ENCODE measurements at regions not wholly inside any gene's neighbourhood (a gene's known extent, or its start where the extent isn't known, plus 50 kb on each side); places are given as distances from the start of the nearest gene placed in this dataset.

DNA sequence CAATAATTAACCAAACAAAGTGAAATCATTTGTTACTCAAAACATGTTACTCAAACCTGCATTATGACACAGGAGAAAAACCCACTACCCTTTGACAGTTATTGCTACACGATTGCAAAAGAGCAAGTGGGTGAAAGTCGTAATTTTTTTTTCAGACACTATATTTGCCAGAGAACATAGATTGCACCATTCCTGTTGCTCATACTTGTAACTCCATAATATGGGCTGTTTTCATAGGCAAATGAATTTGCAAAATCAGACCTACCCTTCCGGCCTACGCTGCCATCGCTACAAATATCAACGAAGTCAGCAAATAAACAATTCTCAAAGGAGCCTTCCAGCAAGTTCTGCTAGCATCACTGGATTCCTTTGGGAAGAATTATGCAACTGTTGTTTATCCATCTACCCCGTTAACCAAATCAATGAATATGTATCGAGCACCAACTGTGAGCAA lies 396.5 kb downstream of the IRS2 start:
- POLR2A ChIA-PET (ENCODE audit: unreplicated experiment) = no interaction called here
- Histone ChIP-seq H3K27me3 (ENCODE audit: low read length) (no peaks in the 10 kb centered on the region), H3K9ac (ENCODE audit: low read length) (no peak overlapping the region), H4K20me1 (ENCODE audit: low read length) (no peaks in the 10 kb centered on the region), H3K27ac (ENCODE audit: low read length) (no peak overlapping the region), H3K36me3 (ENCODE audit: low read depth, low read length) (no peaks in the 10 kb centered on the region), H3K9me3 (ENCODE audit: low read length) (no peaks in the 10 kb centered on the region), H3K79me2 (ENCODE audit: low read length) (no peaks in the 10 kb centered on the region), H3K4me3 (ENCODE audit: low read length) (no peak overlapping the region), H3K9me2 (replicated peaks; ENCODE audit: low read length) (no peaks in the 10 kb centered on the region), H3K4me2 (ENCODE audit: low read length) (no peak overlapping the region), H2AFZ (ENCODE audit: low read length) (no peak overlapping the region), H3F3A (ENCODE audit: low read length, unreplicated experiment) (no peaks in the 10 kb centered on the region), H3K4me1 (ENCODE audit: insufficient read depth, low read length) (no peaks in the 10 kb centered on the region)
- CTCF ChIA-PET = no interaction called here
- intact Hi-C loops (cut with micrococcal nuclease) = no loop called here
- TF ChIP-seq, protein P1, sequence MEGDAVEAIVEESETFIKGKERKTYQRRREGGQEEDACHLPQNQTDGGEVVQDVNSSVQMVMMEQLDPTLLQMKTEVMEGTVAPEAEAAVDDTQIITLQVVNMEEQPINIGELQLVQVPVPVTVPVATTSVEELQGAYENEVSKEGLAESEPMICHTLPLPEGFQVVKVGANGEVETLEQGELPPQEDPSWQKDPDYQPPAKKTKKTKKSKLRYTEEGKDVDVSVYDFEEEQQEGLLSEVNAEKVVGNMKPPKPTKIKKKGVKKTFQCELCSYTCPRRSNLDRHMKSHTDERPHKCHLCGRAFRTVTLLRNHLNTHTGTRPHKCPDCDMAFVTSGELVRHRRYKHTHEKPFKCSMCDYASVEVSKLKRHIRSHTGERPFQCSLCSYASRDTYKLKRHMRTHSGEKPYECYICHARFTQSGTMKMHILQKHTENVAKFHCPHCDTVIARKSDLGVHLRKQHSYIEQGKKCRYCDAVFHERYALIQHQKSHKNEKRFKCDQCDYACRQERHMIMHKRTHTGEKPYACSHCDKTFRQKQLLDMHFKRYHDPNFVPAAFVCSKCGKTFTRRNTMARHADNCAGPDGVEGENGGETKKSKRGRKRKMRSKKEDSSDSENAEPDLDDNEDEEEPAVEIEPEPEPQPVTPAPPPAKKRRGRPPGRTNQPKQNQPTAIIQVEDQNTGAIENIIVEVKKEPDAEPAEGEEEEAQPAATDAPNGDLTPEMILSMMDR (conservative IDR thresholded peaks at IDR 0.05; ENCODE audit: low read depth, low read length) = no peak
- TF ChIP-seq EZH2phosphoT487 (IDR thresholded peaks at IDR 0.05; ENCODE audit: borderline replicate concordance, low read length) (no peak), EZH2 (IDR thresholded peaks at IDR 0.05; ENCODE audit: low read length, unreplicated experiment) (no peak)
- DNase-seq (no peak), ATAC-seq (no peak)
- BruUV-seq (replicated peaks) = no TSS peak

GRCh38 chr13:109389456-109389855 lies 396.9 kb downstream of the IRS2 start:
- DNase-seq (no peak), ATAC-seq (no peak)
- no peaks in the 10 kb centered on the region for H3K36me3 ChIP-seq (ENCODE audit: low read depth, low read length)
- H3K4me2 ChIP-seq (ENCODE audit: low read length) = no peak overlapping the region
- H3K79me2 ChIP-seq (ENCODE audit: low read length) = no peaks in the 10 kb centered on the region
- intact Hi-C loops (cut with micrococcal nuclease) = no loop called here
- no peak overlapping the region for H3K4me3 ChIP-seq (ENCODE audit: low read length)
- no peaks in the 10 kb centered on the region for H3K27me3 ChIP-seq (ENCODE audit: low read length)
- no peaks in the 10 kb centered on the region for H3K4me1 ChIP-seq (ENCODE audit: insufficient read depth, low read length)
- ChIA-PET POLR2A (ENCODE audit: unreplicated experiment) (no interaction called here), CTCF (no interaction called here)
- H3K9ac ChIP-seq (ENCODE audit: low read length) = no peak overlapping the region
- no peak for TF ChIP-seq EZH2phosphoT487 (IDR thresholded peaks at IDR 0.05; ENCODE audit: borderline replicate concordance, low read length)
- TF ChIP-seq, protein P1 (conservative IDR thresholded peaks at IDR 0.05; ENCODE audit: low read depth, low read length) = no peak
- no peak for TF ChIP-seq EZH2 (IDR thresholded peaks at IDR 0.05; ENCODE audit: low read length, unreplicated experiment)
- H3K27ac ChIP-seq (ENCODE audit: low read length) = no peak overlapping the region
- no peak overlapping the region for H2AFZ ChIP-seq (ENCODE audit: low read length)
- H3F3A ChIP-seq (ENCODE audit: low read length, unreplicated experiment) = no peaks in the 10 kb centered on the region
- H4K20me1 ChIP-seq (ENCODE audit: low read length) = no peaks in the 10 kb centered on the region
- no TSS peak for BruUV-seq (replicated peaks)
- H3K9me3 ChIP-seq (ENCODE audit: low read length) = no peaks in the 10 kb centered on the region
- H3K9me2 ChIP-seq (replicated peaks; ENCODE audit: low read length) = no peaks in the 10 kb centered on the region

- Histone ChIP-seq H3K27ac (ENCODE audit: low read length) (no peak overlapping the region), H4K20me1 (ENCODE audit: low read length) (no peaks in the 10 kb centered on the region), H3K79me2 (ENCODE audit: low read length) (no peaks in the 10 kb centered on the region), H3K4me3 (ENCODE audit: low read length) (no peak overlapping the region), H3K4me2 (ENCODE audit: low read length) (no peak overlapping the region), H3K36me3 (ENCODE audit: low read depth, low read length) (no peaks in the 10 kb centered on the region), H3F3A (ENCODE audit: low read length, unreplicated experiment) (no peaks in the 10 kb centered on the region), H3K9me3 (ENCODE audit: low read length) (no peaks in the 10 kb centered on the region), H3K9ac (ENCODE audit: low read length) (no peak overlapping the region), H3K27me3 (ENCODE audit: low read length) (no peaks in the 10 kb centered on the region), H2AFZ (ENCODE audit: low read length) (no peak overlapping the region), H3K4me1 (ENCODE audit: insufficient read depth, low read length) (no peaks in the 10 kb centered on the region), H3K9me2 (replicated peaks; ENCODE audit: low read length) (no peaks in the 10 kb centered on the region)
- ChIA-PET CTCF (no interaction called here), POLR2A (ENCODE audit: unreplicated experiment) (no interaction called here)
- no peak for DNase-seq
- no peak for ATAC-seq
- no TSS peak for BruUV-seq (replicated peaks)
- TF ChIP-seq EZH2 (IDR thresholded peaks at IDR 0.05; ENCODE audit: low read length, unreplicated experiment) (no peak), EZH2phosphoT487 (IDR thresholded peaks at IDR 0.05; ENCODE audit: borderline replicate concordance, low read length) (no peak)
- TF ChIP-seq, protein P1 (conservative IDR thresholded peaks at IDR 0.05; ENCODE audit: low read depth, low read length) = no peak
- intact Hi-C loops (cut with micrococcal nuclease) = no loop called here
These were observed 398.9 kb downstream of the IRS2 start for GRCh38 chr13:109387471-109387870.

Data from PC-3 (cell line).